NCI-H1694 (cell line): ENCODE measurements at regions not wholly inside any gene's neighbourhood (a gene's known extent, or its start where the extent isn't known, plus 50 kb on each side); places are given as distances from the start of the nearest gene placed in this dataset.
A peak's percentile ranks its signal among the peaks of the same experiment; 100 is the strongest.

Source experiments
- DNase-seq: peaks from one replicate; lab custom pipeline; 2025; lab: John Stamatoyannopoulos, UW

DNA sequence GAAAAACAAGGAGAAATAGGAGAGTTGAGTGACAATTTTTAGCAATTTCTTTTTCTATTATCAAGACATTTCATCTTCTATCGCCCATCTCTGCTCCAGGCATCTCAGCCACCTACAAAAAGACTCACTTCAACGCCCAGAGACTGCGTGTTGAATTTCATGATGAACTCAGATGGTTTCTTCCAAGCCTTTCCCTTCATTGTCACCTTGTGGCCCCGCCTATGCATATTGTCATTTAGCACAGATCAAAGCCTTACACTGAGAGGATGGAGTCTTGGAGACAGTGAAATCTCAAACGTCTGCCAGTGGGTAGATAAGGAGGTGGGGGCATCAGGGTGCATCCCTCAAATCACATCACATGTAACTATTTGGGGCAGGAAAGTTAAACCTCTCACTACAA, 319.4 kb downstream of the SIPA1L2 start:
- DNase-seq: no peak

DNA sequence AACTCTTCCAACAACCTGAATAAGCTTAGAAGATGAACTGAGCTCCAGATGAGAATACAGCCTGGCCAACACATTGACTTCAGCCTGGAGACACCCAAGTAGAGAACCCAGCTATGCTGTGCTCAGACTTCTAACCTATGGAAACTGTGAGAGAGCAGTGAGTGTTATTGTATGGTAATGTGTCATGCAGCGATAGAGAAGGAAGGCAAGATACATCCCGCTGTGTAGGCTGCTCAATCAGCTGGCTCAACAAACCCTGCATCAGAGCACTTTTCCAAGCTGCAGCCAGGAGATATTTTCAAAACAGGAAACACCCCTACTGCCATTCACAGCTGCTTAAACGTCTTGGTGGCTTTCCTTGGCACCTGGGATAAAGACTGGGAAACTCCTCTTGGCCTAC, 321.3 kb downstream of the SIPA1L2 start:
- DNase-seq: no peak

- no peak for DNase-seq
Measured at GRCh38 chr1:232307296-232308017, 322.5 kb downstream of the SIPA1L2 start.

GRCh38 chr1:232306269-232306961, 323.5 kb downstream of the SIPA1L2 start:
- no peak for DNase-seq

GRCh38 chr1:232305050-232305449, 324.9 kb downstream of the SIPA1L2 start:
- no peak for DNase-seq

GRCh38 chr1:232303222-232303620, 326.7 kb downstream of the SIPA1L2 start:
- no peak for DNase-seq

GRCh38 chr1:232302376-232303221, 327.3 kb downstream of the SIPA1L2 start:
- peak; percentile 91 for DNase-seq

- no peak for DNase-seq
Measured at GRCh38 chr1:232301246-232301645, 328.7 kb downstream of the SIPA1L2 start.

GRCh38 chr1:232300466-232300865, 329.5 kb downstream of the SIPA1L2 start:
- DNase-seq: no peak

- DNase-seq: no peak
Measured at GRCh38 chr1:232296461-232296860, 333.5 kb downstream of the SIPA1L2 start.

DNA sequence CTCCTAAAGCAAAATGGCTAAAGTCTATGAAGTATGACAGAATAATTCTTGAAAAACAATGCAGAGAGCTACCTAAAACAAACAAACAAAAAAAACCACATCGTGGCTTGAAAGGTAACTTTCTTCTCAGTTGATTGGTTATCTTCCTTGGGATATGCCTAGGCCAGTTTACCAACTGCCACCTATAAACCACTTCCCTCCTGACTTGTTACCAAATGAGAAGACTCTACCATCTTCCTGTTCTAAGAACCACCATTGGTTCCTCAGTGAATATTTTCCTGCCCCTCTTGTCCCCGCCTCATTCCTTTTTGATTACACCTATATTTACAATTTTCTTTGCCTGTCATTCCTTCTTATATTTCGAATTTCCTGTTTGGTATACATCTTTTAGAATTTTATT, 336.6 kb downstream of the SIPA1L2 start:
- no peak for DNase-seq

DNA sequence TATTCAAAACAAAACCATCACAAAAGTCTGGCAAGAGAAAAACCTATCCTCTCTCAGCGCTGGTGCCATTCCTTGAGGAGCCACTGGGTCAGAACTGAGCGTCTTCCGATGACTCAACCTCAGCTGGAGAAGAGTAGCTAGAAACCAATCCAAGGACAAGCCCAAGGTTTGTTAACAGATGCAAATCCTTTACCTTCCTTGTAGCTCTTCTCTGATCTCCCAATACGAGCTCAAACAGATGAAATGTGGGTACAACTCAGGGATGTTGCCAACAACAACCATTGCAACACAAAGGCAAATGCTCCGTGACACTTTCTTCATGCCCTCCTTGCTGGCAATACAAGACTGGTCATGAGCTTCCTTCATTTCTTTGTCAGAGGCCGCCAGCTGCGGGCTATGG, 337.1 kb downstream of the SIPA1L2 start:
- DNase-seq: no peak

DNA sequence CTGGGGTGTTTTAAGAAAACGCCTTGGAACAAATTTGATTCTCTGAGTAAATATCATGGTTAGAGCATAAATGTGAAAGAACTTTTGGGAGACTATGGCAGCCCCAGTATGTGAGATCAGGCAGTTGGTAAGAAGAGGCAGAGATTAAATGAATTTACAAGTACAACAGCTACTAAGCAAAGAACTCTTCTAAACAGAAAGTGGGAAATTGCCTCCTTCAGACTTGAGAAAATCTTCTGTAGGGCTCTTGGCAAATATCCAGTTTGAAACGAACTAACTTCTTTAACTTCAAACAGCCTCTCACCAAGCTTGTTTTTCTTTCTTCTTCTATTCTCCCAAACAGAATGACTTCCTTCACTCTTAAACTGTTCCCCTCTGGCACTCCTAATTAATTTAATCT, 337.7 kb downstream of the SIPA1L2 start:
- no peak for DNase-seq

DNA sequence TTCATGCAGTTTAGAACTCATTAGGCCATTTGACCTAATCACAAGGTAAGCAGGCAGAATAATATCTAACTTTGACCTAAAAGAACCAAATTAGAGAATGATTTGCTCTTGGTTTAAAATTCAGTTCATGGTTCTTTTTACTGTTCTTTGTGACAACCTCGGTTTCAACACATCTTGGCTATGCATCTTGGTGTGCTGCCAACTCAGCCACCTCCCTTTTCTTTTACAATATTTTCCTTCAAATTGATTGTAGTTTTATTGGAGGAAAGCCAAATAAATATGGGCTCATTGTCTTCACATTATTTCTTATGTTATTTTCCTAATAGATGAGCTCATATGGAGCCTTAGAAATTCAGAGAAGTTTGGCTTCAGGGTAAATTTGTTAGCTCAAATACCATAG, 338.3 kb downstream of the SIPA1L2 start:
- no peak for DNase-seq

- DNase-seq: no peak
Measured at GRCh38 chr1:232291261-232291660, 338.7 kb downstream of the SIPA1L2 start.

GRCh38 chr1:232290570-232290969, 339.4 kb downstream of the SIPA1L2 start:
- DNase-seq: no peak

DNA sequence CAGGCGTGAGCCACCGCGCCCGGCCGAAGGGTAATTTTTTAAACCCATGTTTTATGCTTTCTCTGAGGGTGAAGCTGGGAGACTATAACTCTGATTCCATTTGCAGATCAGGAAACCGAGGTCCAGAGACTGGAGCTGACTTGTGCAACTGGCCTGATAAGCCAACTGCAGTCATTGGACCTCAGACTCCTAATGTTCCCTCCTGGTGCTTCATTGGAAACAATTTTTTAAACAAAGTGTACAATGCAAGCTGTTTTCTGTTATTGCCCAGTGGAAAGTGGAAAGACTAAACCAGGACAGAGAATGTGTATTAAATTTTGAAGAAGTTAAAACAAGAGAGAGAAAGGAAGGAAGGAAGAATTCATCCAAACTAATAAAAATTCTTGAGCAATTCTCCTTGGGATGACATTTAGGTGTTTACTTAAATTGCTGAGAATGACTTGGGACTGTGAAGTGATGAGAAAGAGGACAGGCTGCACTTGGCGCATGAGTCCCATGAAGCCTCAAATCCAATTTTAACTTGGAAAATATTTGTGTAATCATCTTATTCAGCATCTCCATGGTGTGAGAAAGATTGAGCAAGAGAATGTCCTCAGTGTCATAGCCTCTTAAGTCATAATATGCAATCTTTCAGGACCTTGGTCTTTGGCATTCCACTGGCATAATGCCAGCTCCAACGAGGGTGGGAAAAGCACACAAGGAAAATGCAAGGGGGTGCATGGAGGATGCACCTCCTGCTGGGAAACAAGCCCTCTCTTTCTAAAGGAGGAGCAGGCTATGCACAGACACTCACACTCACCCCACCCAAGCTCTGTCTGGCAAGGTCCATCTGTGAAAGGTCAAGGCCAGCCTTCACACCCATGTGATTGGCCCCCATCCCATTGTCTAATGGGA, 342.0 kb downstream of the SIPA1L2 start:
- no peak for DNase-seq

DNA sequence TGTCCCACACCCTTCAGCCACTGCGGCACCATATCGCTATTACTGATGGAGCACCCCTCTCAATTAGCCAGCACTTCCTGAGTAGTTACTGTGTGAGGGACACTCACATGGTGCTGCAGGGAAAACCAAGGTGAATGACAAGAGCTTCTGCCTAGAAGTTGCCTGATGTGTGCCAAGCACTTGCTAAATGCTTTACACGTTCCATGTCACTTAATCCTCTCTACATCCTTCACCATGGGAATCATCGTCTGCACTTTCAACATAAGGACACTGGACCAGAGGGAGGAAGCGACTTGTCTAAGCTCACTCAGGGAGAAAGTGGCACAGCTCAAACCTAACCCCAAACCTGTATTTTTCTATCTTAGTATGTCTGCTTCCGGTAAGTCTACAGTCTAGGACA, 344.8 kb downstream of the SIPA1L2 start:
- DNase-seq: no peak

GRCh38 chr1:232283864-232284263, 346.1 kb downstream of the SIPA1L2 start:
- no peak for DNase-seq

DNA sequence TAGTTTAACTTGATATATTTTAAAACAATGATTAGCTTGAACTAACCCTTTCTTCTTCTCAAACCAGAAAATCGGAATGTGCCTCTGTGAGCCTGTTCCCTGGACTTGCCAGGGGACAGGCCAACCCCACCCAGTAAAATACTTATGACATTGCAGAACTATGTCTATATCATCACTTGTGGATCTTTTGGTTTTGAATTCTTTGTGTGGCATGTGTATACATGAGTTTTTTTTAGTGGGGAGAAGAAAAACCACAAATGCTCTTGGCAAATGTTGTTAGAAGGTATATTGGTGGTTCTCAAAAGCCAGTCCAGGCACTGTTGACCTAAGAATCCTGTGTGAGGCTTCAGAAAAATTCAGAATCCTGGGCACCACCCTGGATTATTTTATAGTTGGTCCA, 347.4 kb downstream of the SIPA1L2 start:
- DNase-seq: no peak

- no peak for DNase-seq
Measured at GRCh38 chr1:232280910-232281309, 349.0 kb downstream of the SIPA1L2 start.

DNA sequence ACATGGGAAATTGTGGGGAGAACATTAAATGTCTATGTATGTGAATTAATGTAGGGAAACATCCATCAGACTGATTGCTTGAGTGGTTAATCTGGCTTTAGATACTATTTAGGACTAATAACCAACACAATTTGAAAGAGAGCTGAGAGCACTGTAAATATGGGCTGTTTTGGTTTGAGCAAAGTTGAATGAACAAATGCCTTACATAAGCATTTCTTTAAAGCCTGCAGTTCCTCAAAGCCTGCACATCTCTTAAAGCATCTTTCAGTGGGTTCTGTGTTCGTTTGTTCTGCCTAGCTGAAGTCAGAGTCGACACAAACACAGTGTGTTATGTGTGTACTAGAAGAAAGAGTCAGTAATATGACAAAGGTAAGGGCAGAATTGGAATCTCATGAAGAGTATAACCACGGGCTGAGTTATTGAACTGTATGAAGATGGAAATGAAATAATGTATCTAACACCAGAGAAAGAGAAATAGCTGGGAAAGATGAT, 350.0 kb downstream of the SIPA1L2 start:
- DNase-seq: no peak
